Immature natural killer cell (primary cell): ENCODE measurements at regions not wholly inside any gene's neighbourhood (a gene's known extent, or its start where the extent isn't known, plus 50 kb on each side); places are given as distances from the start of the nearest gene placed in this dataset.
"Not testable (repeated sequence)": the region's sequence is repeated elsewhere in the genome, so short reads cannot be mapped to it uniquely, and the experiment has no call there.

Experiments used
- DNase-seq, 3 donors: peaks; one replicate each; pipeline ENCODE4 v3.0.0; 2022; ENCODE audit warnings: mixed read lengths in 1 of 3
- H3K27ac Mint-ChIP-seq, 6 donors: one replicate each; pipeline ENCODE4 v1.8.0; 2020; ENCODE audit warnings: mixed read lengths in 6 of 6, mild to moderate bottlenecking in 5 of 6, inconsistent platforms in 4 of 6, moderate library complexity in 3 of 6
- H3K27me3 Mint-ChIP-seq, 3 donors: one replicate each; pipeline ENCODE4 v1.8.0; 2020 to 2021; ENCODE audit warnings: low read depth in 3 of 3, mild to moderate bottlenecking in 3 of 3, mixed read lengths in 3 of 3, moderate library complexity in 3 of 3, inconsistent platforms in 1 of 3
- H3K36me3 Mint-ChIP-seq, 3 donors: one replicate each; pipeline ENCODE4 v1.8.0; 2020; ENCODE audit warnings: mixed read lengths in 3 of 3, inconsistent platforms in 2 of 3, mild to moderate bottlenecking in 2 of 3
- H3K4me1 Mint-ChIP-seq, 2 donors: one replicate each; pipeline ENCODE4 v1.8.0; 2020; ENCODE audit warnings: inconsistent platforms in 2 of 2, mild to moderate bottlenecking in 2 of 2, mixed read lengths in 2 of 2, moderate library complexity in 1 of 2
- H3K4me3 Mint-ChIP-seq, 5 donors: one replicate each; pipeline ENCODE4 v1.8.0; 2020; ENCODE audit warnings: mild to moderate bottlenecking in 5 of 5, mixed read lengths in 5 of 5, inconsistent platforms in 3 of 5, moderate library complexity in 3 of 5
- H3K9me3 Mint-ChIP-seq, 6 donors: one replicate each; pipeline ENCODE4 v1.8.0; 2020; ENCODE audit warnings: mild to moderate bottlenecking in 6 of 6, mixed read lengths in 6 of 6, inconsistent platforms in 4 of 6, moderate library complexity in 3 of 6

DNA sequence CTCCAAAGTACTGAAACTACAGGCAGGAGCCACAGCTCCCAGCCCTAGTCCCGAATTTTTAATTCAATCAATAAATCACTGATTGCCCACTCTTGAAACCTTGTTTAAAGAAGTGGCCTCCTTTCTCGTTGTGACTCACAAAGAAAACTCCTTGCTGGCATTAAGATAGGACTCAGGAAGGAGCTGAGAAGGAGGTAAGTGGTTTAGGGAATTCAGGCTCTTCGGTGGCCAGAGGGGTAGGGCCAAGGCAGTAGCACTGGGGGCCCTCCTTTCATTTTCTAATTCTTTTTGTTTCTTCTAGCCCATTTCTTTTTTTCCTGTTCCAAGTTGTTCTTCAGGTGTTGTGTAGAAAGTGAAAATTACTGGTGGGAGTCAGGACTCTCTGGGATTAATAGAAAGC is 86.2 kb upstream of the OR9Q1 start:
- Mint-ChIP-seq H3K27me3 (peaks cover 0 to 3% (median 3%) of the 10 kb centered on the region in 3 donors), H3K9me3 (peaks cover 0 to 2% (median 0%) of the 10 kb centered on the region in 6 donors), H3K4me1 (no peaks in the 10 kb centered on the region), H3K27ac (no peak overlapping the region), H3K36me3 (no peaks in the 10 kb centered on the region), H3K4me3 (no peak overlapping the region)
- DNase-seq = no peak

DNA sequence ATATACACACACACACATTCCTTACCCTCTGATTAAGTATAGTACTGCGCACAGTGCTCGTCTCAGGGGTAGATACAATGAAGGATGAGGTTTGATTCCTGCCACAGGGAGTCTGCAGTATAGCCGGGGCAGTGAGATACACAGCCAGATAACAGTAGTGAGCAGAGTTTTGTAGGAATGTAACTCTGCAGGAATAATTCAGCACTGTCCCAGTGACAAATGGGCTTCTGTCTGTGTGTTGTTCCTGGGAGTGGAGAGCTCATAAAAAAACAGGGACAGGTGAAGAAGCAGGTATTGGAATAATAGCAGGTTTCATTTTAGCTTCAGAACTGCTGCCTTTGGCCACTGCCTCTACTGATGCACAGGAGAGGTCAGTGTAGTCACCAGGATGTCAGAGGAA is 85.3 kb upstream of the OR9Q1 start:
- H3K27ac Mint-ChIP-seq = no peak overlapping the region

DNA sequence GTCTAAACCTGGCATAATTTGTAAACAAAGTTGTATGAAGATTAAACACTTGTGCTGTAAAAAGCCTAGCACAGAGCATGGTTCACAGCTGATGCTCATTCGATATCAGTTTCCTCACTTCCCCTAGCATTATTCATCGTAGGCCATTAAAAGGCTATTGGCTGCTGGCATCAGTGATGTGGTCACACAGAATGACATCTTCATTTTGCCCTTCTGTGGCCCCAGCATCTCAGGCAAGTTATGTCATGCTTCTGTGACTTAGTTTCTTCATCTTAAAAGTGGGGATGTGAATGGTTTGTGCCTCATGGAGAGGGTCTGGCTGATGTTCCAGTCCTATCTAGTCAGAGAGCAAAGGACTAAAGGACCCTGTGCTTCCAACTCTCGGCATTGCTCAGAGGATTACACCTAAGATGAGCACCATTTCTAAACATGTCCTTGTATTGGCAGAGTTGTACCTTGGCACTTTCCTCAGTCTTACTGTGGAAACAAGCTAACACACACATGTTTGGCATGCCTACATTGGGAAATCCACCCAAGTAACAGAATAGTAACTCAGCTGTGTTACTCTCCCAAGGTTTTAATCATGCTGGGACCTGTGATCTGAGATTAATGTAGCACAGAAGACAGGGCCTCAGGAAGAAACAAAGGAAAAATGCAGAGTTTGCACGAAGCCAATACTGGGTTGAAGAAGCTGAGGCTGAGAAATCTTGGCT is 83.5 kb upstream of the OR9Q1 start:
- peaks cover 0 to 2% (median 0%) of the 10 kb centered on the region in 6 donors for H3K9me3 Mint-ChIP-seq

More for the DNA sequence above, 85.3 kb upstream of the OR9Q1 start:
- Mint-ChIP-seq H3K9me3 (peaks cover 0 to 2% (median 0%) of the 10 kb centered on the region in 6 donors), H3K4me3 (no peak overlapping the region), H3K4me1 (no peaks in the 10 kb centered on the region), H3K36me3 (no peaks in the 10 kb centered on the region), H3K27me3 (peaks cover 0 to 3% (median 3%) of the 10 kb centered on the region in 3 donors)
- no peak for DNase-seq

DNA sequence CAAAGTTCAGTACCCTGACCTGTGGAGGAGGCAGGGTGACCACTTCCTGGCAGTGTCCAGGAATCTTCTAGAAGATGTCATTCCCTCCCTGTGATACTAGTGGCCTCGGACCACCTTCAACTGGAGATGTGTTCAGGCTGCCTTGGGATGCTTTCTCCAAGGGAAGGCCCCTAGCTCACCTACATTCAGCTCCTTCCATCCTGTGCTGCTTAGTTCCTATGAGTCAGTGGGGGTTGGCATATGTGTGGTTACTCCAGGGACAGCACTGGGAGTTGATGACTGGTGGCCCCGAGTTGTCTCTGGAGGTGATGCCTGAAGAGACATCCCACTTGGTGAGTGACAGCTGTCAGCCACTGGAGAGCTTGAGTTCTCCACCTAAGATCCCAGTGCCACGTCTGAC is 81.8 kb upstream of the OR9Q1 start:
- Mint-ChIP-seq H3K4me1 (no peaks in the 10 kb centered on the region), H3K4me3 (no peak overlapping the region), H3K9me3 (no peaks in the 10 kb centered on the region), H3K27ac (no peak overlapping the region), H3K27me3 (peaks cover 2 to 4% (median 3%) of the 10 kb centered on the region in 3 donors), H3K36me3 (no peaks in the 10 kb centered on the region)
- no peak for DNase-seq

More for the DNA sequence above, 83.5 kb upstream of the OR9Q1 start:
- Mint-ChIP-seq H3K4me1 (no peaks in the 10 kb centered on the region), H3K27ac (no peak overlapping the region), H3K36me3 (no peaks in the 10 kb centered on the region), H3K27me3 (peaks cover 0 to 3% (median 3%) of the 10 kb centered on the region in 3 donors), H3K4me3 (no peak overlapping the region)
- DNase-seq = no peak

DNA sequence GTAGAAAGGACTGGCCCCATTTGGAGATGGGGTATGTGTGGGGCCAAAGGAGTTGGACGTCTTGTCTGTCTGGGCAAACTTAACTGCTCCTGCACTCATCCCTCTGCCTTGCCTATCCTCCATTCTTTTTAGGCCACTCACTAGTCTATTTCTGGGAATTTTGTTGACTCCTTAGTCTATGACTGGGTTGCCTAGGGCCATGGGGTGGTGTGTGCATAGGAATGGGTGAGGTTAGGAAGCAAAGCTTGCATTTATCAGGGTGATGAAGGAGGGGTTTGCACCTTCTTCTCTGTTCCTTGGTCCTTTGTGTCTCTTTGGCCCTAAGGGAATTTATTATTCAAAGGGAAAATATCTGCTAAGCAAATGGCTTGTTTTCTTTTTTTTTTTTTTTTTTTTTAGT is 80.9 kb upstream of the OR9Q1 start:
- no peaks in the 10 kb centered on the region for H3K36me3 Mint-ChIP-seq
- H3K4me3 Mint-ChIP-seq = no peak overlapping the region
- H3K4me1 Mint-ChIP-seq = no peaks in the 10 kb centered on the region
- no peak overlapping the region for H3K27ac Mint-ChIP-seq
- peaks cover 2 to 4% (median 3%) of the 10 kb centered on the region in 3 donors for H3K27me3 Mint-ChIP-seq
- no peak for DNase-seq
- H3K9me3 Mint-ChIP-seq = no peaks in the 10 kb centered on the region

DNA sequence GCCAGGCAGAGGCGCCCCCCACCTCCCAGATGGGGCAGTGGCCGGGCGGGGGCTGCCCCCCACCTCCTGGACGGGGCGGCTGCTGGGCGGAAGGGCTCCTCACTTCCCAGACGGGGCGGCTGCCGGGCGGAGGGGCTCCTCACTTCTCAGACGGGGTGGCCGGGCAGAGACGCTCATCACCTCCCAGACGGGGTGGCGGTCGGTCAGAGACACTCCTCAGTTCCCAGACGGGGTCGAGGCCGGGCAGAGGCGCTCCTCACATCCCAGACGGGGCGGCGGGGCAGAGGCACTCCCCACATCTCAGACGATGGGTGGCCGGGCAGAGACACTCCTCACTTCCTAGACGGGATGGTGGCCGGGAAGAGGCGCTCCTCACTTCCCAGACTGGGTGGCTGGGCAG is 79.9 kb upstream of the OR9Q1 start:
- H3K27ac Mint-ChIP-seq, DNase-seq, H3K4me1 Mint-ChIP-seq, H3K4me3 Mint-ChIP-seq, H3K27me3 Mint-ChIP-seq, H3K9me3 Mint-ChIP-seq, H3K36me3 Mint-ChIP-seq: not testable (repeated sequence)

DNA sequence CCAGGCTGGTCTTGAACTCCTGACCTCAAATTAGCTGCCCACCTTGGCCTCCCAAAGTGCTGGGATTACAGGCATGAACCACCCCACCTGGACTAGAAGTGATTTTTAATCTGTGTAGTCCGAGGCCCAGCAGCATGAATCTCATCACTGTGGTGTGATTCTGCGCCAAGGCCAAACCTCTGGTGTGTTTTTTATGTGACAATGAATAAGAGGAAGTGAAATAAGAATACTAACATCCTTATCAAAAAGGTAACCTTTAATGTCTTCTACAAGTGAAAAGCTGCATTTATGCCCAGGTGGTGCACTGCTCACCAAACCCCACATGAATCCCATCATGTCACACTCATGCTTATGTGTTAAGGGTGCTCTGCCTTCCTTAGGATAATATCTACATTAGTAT is 77.1 kb upstream of the OR9Q1 start:
- no peaks in the 10 kb centered on the region for H3K4me1 Mint-ChIP-seq
- peaks cover 0 to 2% (median 0%) of the 10 kb centered on the region in 6 donors for H3K9me3 Mint-ChIP-seq
- no peak overlapping the region for H3K4me3 Mint-ChIP-seq
- H3K36me3 Mint-ChIP-seq = no peaks in the 10 kb centered on the region
- H3K27me3 Mint-ChIP-seq = peaks cover 0 to 4% (median 1%) of the 10 kb centered on the region in 3 donors
- H3K27ac Mint-ChIP-seq = no peak overlapping the region
- no peak for DNase-seq

DNA sequence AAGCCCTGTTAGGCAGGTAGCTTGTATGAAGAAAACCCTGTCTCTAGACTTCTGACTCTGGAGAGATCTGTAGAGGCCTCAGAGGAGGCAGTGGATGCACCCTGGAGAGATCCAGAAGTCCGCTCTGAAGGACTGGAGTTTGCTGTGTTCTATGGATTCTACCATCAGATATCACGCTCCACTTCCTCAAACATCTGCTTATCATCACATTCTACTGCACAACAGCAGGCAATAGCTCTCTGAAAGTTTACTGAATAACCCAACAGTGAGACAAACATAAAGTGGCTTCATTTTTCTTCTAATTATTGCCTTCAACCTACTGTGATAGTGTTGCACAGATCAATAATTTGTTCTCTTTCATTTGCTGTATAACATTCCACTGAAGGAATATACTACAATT is 59.0 kb upstream of the OR9Q1 start:
- no peak overlapping the region for H3K4me3 Mint-ChIP-seq
- H3K36me3 Mint-ChIP-seq = no peaks in the 10 kb centered on the region
- peaks cover 0 to 10% (median 3%) of the 10 kb centered on the region in 3 donors for H3K27me3 Mint-ChIP-seq
- no peak overlapping the region for H3K27ac Mint-ChIP-seq
- no peaks in the 10 kb centered on the region for H3K4me1 Mint-ChIP-seq
- no peak for DNase-seq
- H3K9me3 Mint-ChIP-seq = peaks cover 0 to 3% (median 0%) of the 10 kb centered on the region in 6 donors

DNA sequence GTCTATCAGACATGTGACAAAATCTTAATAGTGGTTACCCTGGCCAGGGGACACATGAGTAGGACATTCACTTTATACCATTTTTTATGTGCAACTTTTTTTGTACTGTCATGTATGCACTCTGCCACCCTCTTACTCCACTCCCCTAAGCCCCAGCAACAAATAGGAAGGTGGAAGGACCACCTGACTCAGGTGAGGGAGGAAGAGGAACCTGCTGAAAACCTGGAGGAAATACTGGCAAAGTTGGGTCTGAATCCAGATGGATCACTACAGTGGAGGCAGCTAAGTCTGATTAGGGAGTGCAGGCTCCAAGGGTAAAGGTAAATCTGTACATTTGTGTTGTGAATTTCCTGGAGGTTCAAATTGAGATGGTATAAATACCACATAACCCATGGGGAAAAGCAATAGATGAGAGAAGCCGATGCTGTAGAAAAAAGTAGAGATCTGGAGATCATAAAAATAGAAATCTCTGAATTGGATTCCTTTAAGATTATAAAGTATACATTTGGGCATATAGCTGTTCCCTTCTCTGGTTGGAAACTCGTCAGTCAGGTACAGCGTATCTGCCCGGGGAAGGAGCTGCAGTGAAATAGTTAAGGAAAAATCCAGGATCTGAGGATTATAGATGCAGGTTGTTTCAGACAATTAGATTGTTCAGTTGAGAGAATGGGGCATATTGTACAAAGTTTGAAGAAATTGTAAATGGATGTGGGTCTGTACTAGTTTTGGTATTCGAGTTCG is 52.2 kb upstream of the OR9Q1 start:
- H3K4me1 Mint-ChIP-seq = no peaks in the 10 kb centered on the region
- no peak for DNase-seq

DNA sequence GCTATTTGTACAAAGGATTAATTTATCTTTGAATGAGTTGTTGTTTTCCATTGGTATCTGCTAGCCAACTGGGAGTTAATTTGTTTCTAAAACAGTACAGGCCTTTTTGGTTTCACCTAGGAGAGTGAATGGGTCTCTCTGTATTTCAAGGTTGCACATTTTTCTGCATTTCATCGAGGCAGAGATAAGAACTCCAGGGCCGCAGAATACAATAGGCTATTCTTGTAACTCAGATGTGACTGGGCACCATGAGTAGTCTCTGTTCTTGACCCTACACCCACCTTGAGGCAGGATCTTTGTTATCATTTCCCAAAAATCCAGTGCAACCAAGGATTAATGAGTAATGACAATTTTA is 51.7 kb upstream of the OR9Q1 start:
- Mint-ChIP-seq H3K9me3 (no peaks in the 10 kb centered on the region), H3K36me3 (no peaks in the 10 kb centered on the region), H3K27ac (no peak overlapping the region), H3K4me3 (no peak overlapping the region), H3K4me1 (no peaks in the 10 kb centered on the region), H3K27me3 (peaks cover 0 to 19% (median 8%) of the 10 kb centered on the region in 3 donors)
- no peak for DNase-seq

More for the DNA sequence above, 52.2 kb upstream of the OR9Q1 start:
- Mint-ChIP-seq H3K27me3 (peaks cover 0 to 19% (median 8%) of the 10 kb centered on the region in 3 donors), H3K4me3 (no peak overlapping the region), H3K9me3 (no peaks in the 10 kb centered on the region), H3K27ac (no peak overlapping the region), H3K36me3 (no peaks in the 10 kb centered on the region)
